GM12878 (cell line): ENCODE measurements at regions not wholly inside any gene's neighbourhood (a gene's known extent, or its start where the extent isn't known, plus 50 kb on each side); places are given as distances from the start of the nearest gene placed in this dataset.

Source experiments
- ATAC-seq: fragments of 200-7000 bp; cut with Tn5 transposase; 3 replicates; pipeline ENCODE4 v1.9.1; 2020; ENCODE audit warnings: mild to moderate bottlenecking, moderate library complexity
- BruUV-seq: library from RNA; stranded (reverse); fragments of 400-500 nt; replicated peaks from 2 replicates; lab custom pipeline; 2021; lab: Mats Ljungman, UMichigan
- CTCF ChIA-PET: fragments of 300-600 bp; sonication (Branson Sonifier 250); formaldehyde crosslinking; extraction: SDS; loops from one replicate; lab custom pipeline; 2021; ENCODE audit warnings: inconsistent platforms; lab: Yijun Ruan, JAX
- POLR2A ChIA-PET: fragments of 350-600 bp; formaldehyde crosslinking; extraction: SDS; loops from one replicate; lab custom pipeline; 2021; ENCODE audit warnings: inconsistent platforms; lab: Charles Lee
- RAD21 ChIA-PET: fragments of 300-600 bp; sonication (Branson Sonifier 250); formaldehyde crosslinking; loops from one replicate; lab custom pipeline; 2023; ENCODE audit warnings: antibody characterized with exemption; ENCODE audit not compliant: unreplicated experiment; lab: Charles Lee
- SMC1A ChIA-PET: fragments of 300-600 bp; sonication (Branson Sonifier 250); formaldehyde crosslinking; loops from one replicate; lab custom pipeline; 2023; ENCODE audit not compliant: unreplicated experiment, uncharacterized antibody; lab: Charles Lee
- DNase-seq: peaks from one replicate; pipeline ENCODE4 v3.0.0-alpha.2; 2011; ENCODE audit warnings: low read depth, low spot score
- FAIRE-seq: peaks from 3 replicates; lab custom pipeline; 2011; peaks lifted over from hg19 to GRCh38; lab: Jason Lieb, UNC
- H2AFZ ChIP-seq: 2 replicates; pipeline ENCODE4 v1.6.0; 2011; ENCODE audit warnings: low read depth, low read length, control low read depth; ENCODE audit not compliant: control insufficient read depth
- H3K27ac ChIP-seq: 2 replicates; pipeline ENCODE4 v1.5.1; 2011; ENCODE audit warnings: control low read depth; ENCODE audit not compliant: control insufficient read depth, insufficient read depth
- H3K27me3 ChIP-seq, 2 experiments: replicated peaks in 1 of 2; 2 replicates each; pipeline versions ENCODE4 v1.6.0 to v1.6.1; 2011; ENCODE audit warnings: low read length in 1 of 2; ENCODE audit not compliant: control insufficient read depth in 2 of 2, insufficient read depth in 2 of 2
- H3K36me3 ChIP-seq, 2 experiments: 2 replicates each; pipeline ENCODE4 v1.5.1; 2011; ENCODE audit warnings: low read length in 1 of 2; ENCODE audit not compliant: control insufficient read depth in 2 of 2, insufficient read depth in 2 of 2
- H3K4me1 ChIP-seq: 2 replicates; pipeline ENCODE4 v1.6.1; 2011; ENCODE audit warnings: mild to moderate bottlenecking, low read length, moderate library complexity, mixed read lengths; ENCODE audit not compliant: control insufficient read depth, insufficient read depth
- H3K4me2 ChIP-seq: 2 replicates; pipeline ENCODE4 v1.6.0; 2011; ENCODE audit warnings: control low read depth; ENCODE audit not compliant: control insufficient read depth, insufficient read depth
- H3K4me3 ChIP-seq: fragments of 200-600 bp; sonication (generic); 2 replicates; pipeline ENCODE4 v1.5.1; 2016
- H3K79me2 ChIP-seq: 2 replicates; pipeline ENCODE4 v1.6.0; 2011; ENCODE audit warnings: low read length; ENCODE audit not compliant: control insufficient read depth, insufficient read depth
- H3K9ac ChIP-seq: 2 replicates; pipeline ENCODE4 v1.8.0; 2011; ENCODE audit warnings: low read length, control low read depth, mixed read lengths; ENCODE audit not compliant: control insufficient read depth, insufficient read depth
- H3K9me3 ChIP-seq: replicated peaks from 3 replicates; pipeline ENCODE4 v1.5.1; 2011; ENCODE audit warnings: mild to moderate bottlenecking, low read length; ENCODE audit not compliant: control insufficient read depth, insufficient read depth
- H4K20me1 ChIP-seq: 2 replicates; pipeline ENCODE4 v1.6.0; 2011; ENCODE audit not compliant: control insufficient read depth, insufficient read depth
- BRCA1 ChIP-seq: IDR thresholded peaks from 2 replicates; pipeline ENCODE4 v1.6.1; 2011; ENCODE audit warnings: low read depth, low read length, improper control_type of control experiment
- CREM ChIP-seq: IDR thresholded peaks from 2 replicates; pipeline ENCODE4 v1.6.1; 2014; ENCODE audit warnings: antibody characterized with exemption, low read depth
- HCFC1 ChIP-seq: fragments of 150-350 bp; IDR thresholded peaks from 2 replicates; pipeline ENCODE4 v1.6.1; 2014; ENCODE audit warnings: low read length
- LARP7 ChIP-seq: fragments of 450-650 bp; IDR thresholded peaks from 2 replicates; pipeline ENCODE4 v1.6.1; 2017; ENCODE audit warnings: mild to moderate bottlenecking
- RUNX3 ChIP-seq: IDR thresholded peaks from 2 replicates; pipeline ENCODE4 v1.6.1; 2012; ENCODE audit warnings: low read length, inconsistent platforms
- SMC3 ChIP-seq: IDR thresholded peaks from 2 replicates; pipeline ENCODE4 v1.6.1; 2011; ENCODE audit warnings: low read length, improper control_type of control experiment, borderline replicate concordance
- SUPT20H ChIP-seq: IDR thresholded peaks from 2 replicates; pipeline ENCODE4 v1.6.1; 2011; ENCODE audit warnings: low read depth, mild to moderate bottlenecking, low read length, moderate library complexity, borderline replicate concordance; ENCODE audit not compliant: control insufficient read depth
- TCF12 ChIP-seq: IDR thresholded peaks from 2 replicates; pipeline ENCODE4 v1.6.1; 2011; ENCODE audit warnings: low read depth, mild to moderate bottlenecking, low read length
- WGBS: methylation state at CpG from one replicate; pipeline ENCODE4 v1.1.6; 2016; ENCODE audit warnings: low lambda C conversion rate; ENCODE audit not compliant: insufficient replicate concordance, insufficient coverage; ENCODE audit errors: missing lambda C conversion rate; 5-methylcytosine and 5-hydroxymethylcytosine counted together
- in situ Hi-C: fragments of 300-500 bp; cut with MboI; formaldehyde crosslinking; loops from 9 replicates; pipeline ENCODE4 v1.14.3; 2018; ENCODE audit warnings: mixed read lengths
- intact Hi-C: fragments of 100-400 bp; cut with micrococcal nuclease; formaldehyde crosslinking; loops from one replicate; pipeline ENCODE4 v1.14.2; 2022; ENCODE audit not compliant: unreplicated experiment
- TF ChIP-seq, protein P1 (sequence below): fragments of 450-650 bp; IDR thresholded peaks from 2 replicates; pipeline ENCODE4 v1.6.1; 2016; ENCODE audit warnings: mild to moderate bottlenecking
- TF ChIP-seq, protein P2 (sequence below): IDR thresholded peaks from 2 replicates; pipeline ENCODE4 v1.6.1; 2011; ENCODE audit warnings: low read depth, mild to moderate bottlenecking, low read length, moderate library complexity, borderline replicate concordance; ENCODE audit errors: extremely low read depth

- Histone ChIP-seq H3K4me1 (no peaks in the 10 kb centered on the region), H3K27ac (no peak overlapping the region), H3K27me3 (no peaks in the 10 kb centered on the region), H4K20me1 (no peaks in the 10 kb centered on the region), H3K79me2 (no peaks in the 10 kb centered on the region), H3K9me3 (no peaks in the 10 kb centered on the region), H3K4me3 (no peak overlapping the region), H3K4me2 (no peak overlapping the region), H3K9ac (no peak overlapping the region), H2AFZ (no peak overlapping the region), H3K36me3 (no peaks in the 10 kb centered on the region)
- BruUV-seq: no TSS peak
- intact Hi-C loops: no loop called here
- FAIRE-seq (no peak), ATAC-seq (no peak), DNase-seq (no peak)
- WGBS: 0% methylated on average over 2 of the region's 2 CpGs
- TF ChIP-seq LARP7: no peak
- TF ChIP-seq SUPT20H: no peak
- no peak for TF ChIP-seq CREM
- TF ChIP-seq HCFC1: no peak
- TF ChIP-seq RUNX3: no peak
- no peak for TF ChIP-seq TCF12
- no peak for TF ChIP-seq BRCA1
- TF ChIP-seq SMC3: no peak
- TF ChIP-seq, protein P1, sequence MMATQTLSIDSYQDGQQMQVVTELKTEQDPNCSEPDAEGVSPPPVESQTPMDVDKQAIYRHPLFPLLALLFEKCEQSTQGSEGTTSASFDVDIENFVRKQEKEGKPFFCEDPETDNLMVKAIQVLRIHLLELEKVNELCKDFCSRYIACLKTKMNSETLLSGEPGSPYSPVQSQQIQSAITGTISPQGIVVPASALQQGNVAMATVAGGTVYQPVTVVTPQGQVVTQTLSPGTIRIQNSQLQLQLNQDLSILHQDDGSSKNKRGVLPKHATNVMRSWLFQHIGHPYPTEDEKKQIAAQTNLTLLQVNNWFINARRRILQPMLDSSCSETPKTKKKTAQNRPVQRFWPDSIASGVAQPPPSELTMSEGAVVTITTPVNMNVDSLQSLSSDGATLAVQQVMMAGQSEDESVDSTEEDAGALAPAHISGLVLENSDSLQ: no peak
- TF ChIP-seq, protein P2, sequence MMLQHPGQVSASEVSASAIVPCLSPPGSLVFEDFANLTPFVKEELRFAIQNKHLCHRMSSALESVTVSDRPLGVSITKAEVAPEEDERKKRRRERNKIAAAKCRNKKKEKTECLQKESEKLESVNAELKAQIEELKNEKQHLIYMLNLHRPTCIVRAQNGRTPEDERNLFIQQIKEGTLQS: no peak
- ChIA-PET CTCF (interaction anchor here (0.7 to 2.3 kb wide), 6 partner anchors 13 to 396 kb away, joined by 3 to 6 read pairs (median 4); no protein-coding TSS in a partner anchor), RAD21 (interaction anchor here (0.8 to 2.8 kb wide), 2 partner anchors 158 to 186 kb away, joined by 4 to 9 read pairs; no protein-coding TSS in a partner anchor), SMC1A (interaction anchor here (0.7 to 2.1 kb wide), 8 partner anchors 10 to 838 kb away, joined by 3 to 9 read pairs (median 4); no protein-coding TSS in a partner anchor), POLR2A (interaction anchor here (0.9 kb wide), 1 partner anchor 10 kb away, joined by 3 read pairs; no protein-coding TSS in a partner anchor)
- in situ Hi-C loops: no loop called here
These were observed 398.9 kb upstream of the MIS18BP1 start for GRCh38 chr14:45651890-45652289.
